Activated CD4-positive, alpha-beta T cell treated with anti-CD3 and anti-CD28 coated beads for 36 hours (primary cell): ENCODE measurements at regions not wholly inside any gene's neighbourhood (a gene's known extent, or its start where the extent isn't known, plus 50 kb on each side); places are given as distances from the start of the nearest gene placed in this dataset.

ENCODE experiments used
- ATAC-seq: fragments of 200-7000 bp; cut with Tn5 transposase; one replicate; pipeline ENCODE4 v1.10.0; 2021; ENCODE audit warnings: mild to moderate bottlenecking, moderate library complexity
- CTCF ChIA-PET: fragments of 350-600 bp; sonication (Branson Sonifier 250); formaldehyde crosslinking; loops from one replicate; lab custom pipeline; 2021; ENCODE audit warnings: antibody characterized with exemption; lab: Charles Lee
- POLR2A ChIA-PET: fragments of 350-600 bp; sonication (Branson Sonifier 250); formaldehyde crosslinking; loops from one replicate; lab custom pipeline; 2021; ENCODE audit warnings: antibody characterized with exemption, inconsistent platforms; lab: Charles Lee
- DNase-seq: peaks from one replicate; pipeline ENCODE4 v3.0.0-alpha.2; 2020
- H3K27ac Mint-ChIP-seq: one replicate; pipeline ENCODE4 v1.8.0; 2021; ENCODE audit warnings: mixed read lengths
- H3K27me3 Mint-ChIP-seq: one replicate; pipeline ENCODE4 v1.8.0; 2021; ENCODE audit warnings: mixed read lengths
- H3K36me3 Mint-ChIP-seq: one replicate; pipeline ENCODE4 v1.8.0; 2021; ENCODE audit warnings: low read depth, mixed read lengths
- H3K4me1 Mint-ChIP-seq: one replicate; pipeline ENCODE4 v1.8.0; 2021; ENCODE audit warnings: mixed read lengths
- H3K4me3 Mint-ChIP-seq: one replicate; pipeline ENCODE4 v1.8.0; 2021; ENCODE audit warnings: mild to moderate bottlenecking, moderate library complexity, mixed read lengths
- H3K9me3 Mint-ChIP-seq: one replicate; pipeline ENCODE4 v1.8.0; 2021; ENCODE audit warnings: low read depth, mixed read lengths
- intact Hi-C, 2 experiments: fragments of 100-400 bp; cut with DNase I in 1 of 2; cut with micrococcal nuclease in 1 of 2; formaldehyde crosslinking; loops; one replicate each; pipeline versions ENCODE4 v1.14.2 to v1.15.1; 2022 to 2024; cut with DNase I, micrococcal nuclease

DNA sequence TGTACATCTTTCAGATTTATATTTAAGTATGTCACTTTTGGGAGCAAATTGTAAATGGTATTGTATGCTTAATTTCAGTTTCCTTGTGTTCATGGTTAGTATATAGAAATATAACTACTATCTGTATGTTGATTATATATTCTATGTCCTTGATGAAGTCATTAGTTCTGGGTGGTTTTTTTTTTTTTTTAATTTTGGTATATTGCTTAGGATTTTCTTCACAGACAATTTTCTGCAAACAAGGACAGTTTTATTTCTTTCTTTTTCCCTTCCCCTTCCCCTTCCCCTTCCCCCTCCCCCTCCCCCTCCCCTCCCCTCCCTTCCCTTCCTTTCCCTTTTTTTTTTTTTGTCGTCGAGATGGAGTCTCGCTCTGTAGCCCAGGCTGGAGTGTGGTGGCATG, 430.0 kb downstream of the TYW1 start:
- H3K9me3 Mint-ChIP-seq = no peaks in the 10 kb centered on the region
- H3K4me1 Mint-ChIP-seq = no peaks in the 10 kb centered on the region
- peaks cover 2% of the 10 kb centered on the region for H3K27me3 Mint-ChIP-seq
- no peak overlapping the region for H3K27ac Mint-ChIP-seq
- DNase-seq (no peak), ATAC-seq (no peak)
- intact Hi-C loops = no loop called here
- H3K36me3 Mint-ChIP-seq = no peaks in the 10 kb centered on the region
- POLR2A ChIA-PET = no interaction called here
- CTCF ChIA-PET = no interaction called here
- no peak overlapping the region for H3K4me3 Mint-ChIP-seq

DNA sequence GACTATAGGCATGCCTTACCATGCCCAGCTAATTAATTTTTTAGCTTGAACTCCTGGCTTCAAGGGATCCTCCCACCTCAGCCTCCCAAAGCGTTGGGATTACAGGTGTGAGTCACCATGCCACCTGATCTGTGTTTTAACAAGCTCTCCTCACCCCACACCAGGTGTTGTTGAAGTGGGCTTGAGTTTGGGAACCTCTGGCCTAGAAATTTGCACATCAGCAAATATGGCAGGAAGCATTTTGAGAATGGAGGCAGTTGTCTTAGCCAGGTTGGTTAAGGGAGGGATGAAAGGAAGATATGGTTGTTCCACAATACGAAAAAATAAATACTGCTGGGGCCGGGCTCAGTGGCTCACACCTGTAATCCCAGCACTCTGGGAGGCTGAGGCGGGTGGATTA, 433.1 kb downstream of the TYW1 start:
- ATAC-seq (no peak), DNase-seq (no peak)
- Mint-ChIP-seq H3K4me1 (no peaks in the 10 kb centered on the region), H3K27ac (no peak overlapping the region), H3K4me3 (no peak overlapping the region), H3K27me3 (peaks cover 2% of the 10 kb centered on the region), H3K36me3 (no peaks in the 10 kb centered on the region), H3K9me3 (peaks cover 7% of the 10 kb centered on the region)
- intact Hi-C loops = no loop called here
- ChIA-PET CTCF (interaction anchor here (0.6 kb wide), 1 partner anchor 1047 kb away, joined by 3 read pairs; no protein-coding TSS in a partner anchor), POLR2A (no interaction called here)

DNA sequence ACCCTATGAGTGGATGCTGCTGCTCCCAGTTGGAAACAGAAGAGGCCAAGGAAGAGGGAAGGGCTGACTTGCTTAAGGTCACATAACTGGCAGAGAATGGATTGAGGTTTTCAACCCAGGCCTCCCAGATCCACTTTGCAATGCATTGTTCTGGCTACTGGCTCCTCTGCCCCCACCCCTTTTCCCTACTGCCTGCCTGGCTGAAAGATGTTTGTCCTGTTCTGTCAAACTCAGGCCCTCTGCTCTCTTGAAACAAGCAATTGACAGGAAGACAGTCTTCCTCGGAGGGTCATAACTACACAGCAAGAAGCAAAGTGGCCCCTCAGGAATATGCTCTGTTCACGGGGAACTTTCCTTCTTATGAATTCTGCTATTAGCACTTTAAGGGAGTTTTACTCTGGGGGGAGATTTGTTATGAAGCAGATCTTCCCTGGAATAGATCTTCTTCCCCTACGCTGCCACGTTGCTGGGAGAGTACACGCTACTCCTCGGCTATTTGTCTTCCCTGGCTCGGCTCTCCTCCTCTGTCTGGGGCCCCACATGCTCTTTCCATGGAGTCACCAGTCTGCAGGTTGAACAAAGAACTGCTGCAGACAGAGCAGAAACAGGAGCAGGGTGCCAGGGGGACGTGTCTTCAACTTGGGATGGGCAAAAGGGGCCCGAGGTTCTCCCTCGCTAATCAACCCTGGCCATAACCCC, 436.1 kb downstream of the TYW1 start:
- DNase-seq (no peak), ATAC-seq (no peak)
- Mint-ChIP-seq H3K36me3 (no peaks in the 10 kb centered on the region), H3K27me3 (peaks cover 2% of the 10 kb centered on the region), H3K9me3 (peaks cover 7% of the 10 kb centered on the region), H3K4me1 (no peaks in the 10 kb centered on the region), H3K4me3 (no peak overlapping the region), H3K27ac (no peak overlapping the region)
- ChIA-PET CTCF (no interaction called here), POLR2A (no interaction called here)
- intact Hi-C loops = no loop called here

DNA sequence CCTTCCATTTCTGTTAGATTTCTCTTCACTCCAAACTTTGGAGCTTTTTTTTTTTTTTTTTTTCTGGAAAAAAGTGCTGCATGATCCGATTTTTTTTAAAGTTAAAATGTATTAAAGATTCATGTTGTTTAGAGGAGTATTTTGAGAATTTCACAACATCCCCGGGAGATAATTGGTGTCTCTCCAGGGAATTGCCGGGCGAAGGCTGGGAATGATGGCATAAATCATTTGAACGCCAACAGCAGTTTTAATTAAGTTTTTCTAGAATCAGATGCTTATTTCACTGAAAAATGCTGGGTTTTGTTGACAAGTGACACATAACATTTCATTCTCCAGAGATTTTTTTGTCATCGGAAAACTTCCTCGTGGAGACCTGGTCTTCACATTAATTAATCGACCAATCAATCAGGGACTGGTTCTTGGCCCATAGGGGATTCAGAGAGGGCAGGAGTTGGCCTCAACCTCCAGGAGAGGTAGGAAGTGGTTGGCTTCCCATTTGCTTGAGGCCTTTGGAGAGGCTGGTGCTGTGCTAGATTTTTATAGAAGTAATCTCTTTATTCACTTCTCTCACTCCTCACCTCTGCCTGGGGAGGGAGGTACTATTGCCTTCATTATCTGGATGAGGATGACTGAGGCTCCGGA, 439.4 kb downstream of the TYW1 start:
- H3K27me3 Mint-ChIP-seq = no peaks in the 10 kb centered on the region
- DNase-seq = no peak
- no peak for ATAC-seq
- CTCF ChIA-PET = no interaction called here
- intact Hi-C loops = no loop called here
- H3K27ac Mint-ChIP-seq = no peak overlapping the region
- peaks cover 7% of the 10 kb centered on the region for H3K9me3 Mint-ChIP-seq
- no peak overlapping the region for H3K4me3 Mint-ChIP-seq
- POLR2A ChIA-PET = no interaction called here
- H3K36me3 Mint-ChIP-seq = no peaks in the 10 kb centered on the region
- no peaks in the 10 kb centered on the region for H3K4me1 Mint-ChIP-seq

DNA sequence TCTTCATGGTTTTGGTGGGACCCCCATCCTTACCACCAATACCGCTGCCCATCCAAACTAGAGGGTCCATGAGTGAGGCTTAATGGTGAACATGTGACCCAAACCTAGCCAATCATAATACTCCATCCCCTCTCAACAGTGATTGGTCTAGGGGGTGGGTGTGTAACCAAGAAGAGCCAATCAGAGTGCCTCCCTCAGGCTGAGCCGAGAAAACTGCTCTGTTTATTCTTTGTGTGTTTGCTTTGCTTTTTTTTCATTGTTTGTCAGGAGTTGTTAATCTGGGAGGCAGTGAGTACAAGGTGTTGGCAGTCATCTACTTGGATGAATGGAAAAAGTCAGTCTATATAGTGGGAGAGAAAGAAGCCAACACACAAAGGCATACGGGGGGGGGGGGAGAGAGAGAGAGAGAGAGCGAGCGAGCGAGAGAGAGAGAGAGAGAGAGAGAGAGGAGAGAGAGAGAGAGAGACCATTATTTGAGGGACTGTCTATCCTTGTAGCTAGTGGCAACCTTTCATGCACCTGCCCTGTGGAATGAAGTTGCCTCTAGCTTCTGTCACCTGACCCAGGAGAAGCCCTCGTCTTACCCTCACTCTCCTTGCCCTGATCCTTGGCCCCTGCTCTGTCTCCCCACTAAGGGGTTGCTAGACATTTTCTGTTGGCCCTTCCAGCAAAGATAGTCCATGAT, 441.7 kb downstream of the TYW1 start:
- Mint-ChIP-seq H3K9me3 (peaks cover 5% of the 10 kb centered on the region), H3K4me1 (no peaks in the 10 kb centered on the region)
- CTCF ChIA-PET = no interaction called here

DNA sequence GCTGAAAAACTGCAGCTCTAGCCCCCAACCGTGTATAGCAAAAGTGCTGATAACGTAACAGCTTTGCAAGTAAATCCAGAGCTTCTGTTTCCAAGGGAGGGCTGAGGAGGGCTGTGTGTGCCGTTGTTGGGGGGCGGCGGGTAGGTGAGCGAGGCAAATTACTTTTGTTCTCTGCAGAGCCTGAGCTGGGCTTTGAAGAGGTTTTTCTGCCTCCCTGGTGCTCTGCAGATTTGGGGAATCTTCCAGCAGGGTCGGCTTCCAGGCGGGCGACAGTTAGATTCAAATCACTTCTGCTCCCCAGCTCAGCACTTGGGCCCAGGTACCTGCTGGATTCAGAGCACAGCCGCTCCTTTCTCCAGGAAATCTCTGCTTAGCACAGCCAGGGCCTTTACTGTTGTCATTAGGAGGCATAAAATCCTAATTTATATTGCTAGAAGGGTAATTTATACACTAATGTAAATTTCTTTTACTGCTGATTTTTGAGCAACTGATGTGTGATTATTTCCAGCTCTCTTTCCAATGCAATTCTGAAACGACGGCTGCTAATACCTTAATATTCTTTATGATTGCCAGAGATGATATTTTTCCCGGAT, 442.4 kb downstream of the TYW1 start:
- ChIA-PET CTCF (interaction anchor here (0.5 kb wide), 1 partner anchor 259 kb away, joined by 3 read pairs; no protein-coding TSS in a partner anchor), POLR2A (no interaction called here)
- Mint-ChIP-seq H3K27me3 (no peaks in the 10 kb centered on the region), H3K27ac (no peak overlapping the region), H3K4me1 (no peaks in the 10 kb centered on the region), H3K36me3 (no peaks in the 10 kb centered on the region), H3K9me3 (peaks cover 2% of the 10 kb centered on the region), H3K4me3 (no peak overlapping the region)
- intact Hi-C loops = no loop called here
- DNase-seq (no peak), ATAC-seq (no peak)

More for the DNA sequence above, 441.7 kb downstream of the TYW1 start:
- ATAC-seq = no peak
- intact Hi-C loops = no loop called here
- POLR2A ChIA-PET = no interaction called here
- H3K36me3 Mint-ChIP-seq = no peaks in the 10 kb centered on the region
- H3K4me3 Mint-ChIP-seq = no peak overlapping the region
- H3K27ac Mint-ChIP-seq = no peak overlapping the region
- DNase-seq = no peak
- H3K27me3 Mint-ChIP-seq = no peaks in the 10 kb centered on the region

DNA sequence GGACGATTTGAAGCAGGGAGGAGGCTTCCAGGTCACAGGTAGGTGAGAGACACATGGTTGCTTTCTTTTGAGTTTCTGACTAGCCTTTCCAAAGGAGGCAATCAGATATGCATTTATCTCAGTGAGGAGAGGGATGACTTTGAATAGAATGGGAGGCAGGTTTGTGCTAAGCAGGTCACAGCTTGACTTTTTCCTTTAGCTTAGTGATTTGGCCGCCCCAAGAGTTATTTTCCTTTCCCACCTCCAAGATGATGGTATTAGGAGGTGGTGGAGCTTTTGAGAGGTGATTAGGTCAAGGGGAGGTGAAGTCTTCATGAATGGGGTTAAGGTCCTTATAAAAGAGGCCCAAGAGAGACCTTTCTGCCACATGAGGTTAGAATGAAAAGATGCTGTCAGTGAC, 443.7 kb downstream of the TYW1 start:
- ATAC-seq = no peak
- ChIA-PET POLR2A (no interaction called here), CTCF (no interaction called here)
- no peak for DNase-seq
- Mint-ChIP-seq H3K4me3 (no peak overlapping the region), H3K27ac (no peak overlapping the region), H3K9me3 (no peaks in the 10 kb centered on the region), H3K27me3 (no peaks in the 10 kb centered on the region), H3K4me1 (no peaks in the 10 kb centered on the region), H3K36me3 (no peaks in the 10 kb centered on the region)
- intact Hi-C loops = no loop called here

DNA sequence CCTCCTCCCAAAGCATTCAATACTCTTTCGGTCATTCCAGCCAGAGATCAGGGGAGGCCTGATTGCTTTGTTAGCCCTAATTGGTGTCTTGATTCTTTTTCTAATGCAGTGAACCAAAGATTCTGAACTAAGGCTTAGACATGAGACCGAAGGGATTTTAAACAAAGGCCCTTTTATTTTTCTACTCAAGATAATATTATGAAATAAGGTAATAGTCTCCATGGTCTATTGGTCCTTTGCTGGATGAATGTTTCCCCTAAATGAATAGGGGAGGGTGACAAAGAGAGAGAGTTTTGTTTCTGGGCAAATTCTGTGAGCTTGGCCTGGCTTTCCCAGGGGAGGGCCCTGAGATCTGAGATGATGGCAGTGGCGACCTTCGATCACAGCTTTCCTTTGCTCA, 449.1 kb downstream of the TYW1 start:
- ChIA-PET POLR2A (no interaction called here), CTCF (no interaction called here)
- no peak for DNase-seq
- Mint-ChIP-seq H3K36me3 (no peaks in the 10 kb centered on the region), H3K9me3 (peaks cover 4% of the 10 kb centered on the region), H3K27me3 (no peaks in the 10 kb centered on the region), H3K4me3 (no peak overlapping the region), H3K4me1 (no peaks in the 10 kb centered on the region), H3K27ac (no peak overlapping the region)
- ATAC-seq = no peak
- intact Hi-C loops = no loop called here

DNA sequence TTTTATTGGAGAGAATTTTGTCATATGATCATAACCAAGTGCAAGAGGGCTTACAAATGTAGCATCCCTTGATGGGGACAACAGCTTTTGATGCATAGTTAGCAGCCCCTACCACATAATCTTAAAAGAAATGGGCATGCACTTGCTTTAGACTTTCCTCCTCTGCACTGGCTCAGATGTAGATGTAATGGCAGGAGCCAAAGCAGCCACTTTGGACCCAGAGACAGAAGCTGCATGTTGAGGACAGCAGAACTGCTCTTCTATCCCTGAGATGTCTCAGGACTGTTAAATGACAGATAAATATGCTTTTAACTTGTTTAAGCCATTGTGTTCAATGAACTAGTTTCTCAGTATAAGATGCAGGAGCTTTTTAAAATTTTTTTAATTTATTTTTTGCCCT, 450.7 kb downstream of the TYW1 start:
- CTCF ChIA-PET = no interaction called here
- H3K36me3 Mint-ChIP-seq = no peaks in the 10 kb centered on the region
- no peak overlapping the region for H3K4me3 Mint-ChIP-seq
- no peak overlapping the region for H3K27ac Mint-ChIP-seq
- no peaks in the 10 kb centered on the region for H3K4me1 Mint-ChIP-seq
- ATAC-seq (no peak), DNase-seq (no peak)
- intact Hi-C loops = no loop called here
- H3K9me3 Mint-ChIP-seq = peaks cover 4% of the 10 kb centered on the region
- no peaks in the 10 kb centered on the region for H3K27me3 Mint-ChIP-seq
- POLR2A ChIA-PET = no interaction called here

DNA sequence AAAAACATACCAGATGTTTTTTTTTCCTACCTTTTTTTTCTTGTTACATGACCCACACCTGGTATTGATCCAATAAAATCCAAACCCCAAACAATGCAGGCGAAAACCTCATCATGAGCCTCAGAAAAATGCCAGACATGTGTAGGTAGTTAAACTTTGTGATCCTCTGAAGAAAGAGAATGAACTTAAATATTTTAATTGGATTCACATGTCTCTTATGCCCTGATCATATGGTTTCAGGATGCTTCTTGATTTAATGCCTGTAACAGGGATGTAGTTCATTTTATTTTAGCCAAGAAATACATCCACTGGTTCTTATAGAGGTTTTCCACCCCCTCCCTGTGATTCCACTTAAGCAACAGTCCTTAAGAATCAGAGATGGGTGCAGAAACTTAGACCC, 451.6 kb downstream of the TYW1 start:
- POLR2A ChIA-PET = no interaction called here
- Mint-ChIP-seq H3K36me3 (no peaks in the 10 kb centered on the region), H3K27me3 (no peaks in the 10 kb centered on the region), H3K4me1 (no peaks in the 10 kb centered on the region), H3K9me3 (peaks cover 4% of the 10 kb centered on the region), H3K27ac (no peak overlapping the region), H3K4me3 (no peak overlapping the region)
- DNase-seq (no peak), ATAC-seq (no peak)
- intact Hi-C loops = no loop called here
- CTCF ChIA-PET = no interaction called here

DNA sequence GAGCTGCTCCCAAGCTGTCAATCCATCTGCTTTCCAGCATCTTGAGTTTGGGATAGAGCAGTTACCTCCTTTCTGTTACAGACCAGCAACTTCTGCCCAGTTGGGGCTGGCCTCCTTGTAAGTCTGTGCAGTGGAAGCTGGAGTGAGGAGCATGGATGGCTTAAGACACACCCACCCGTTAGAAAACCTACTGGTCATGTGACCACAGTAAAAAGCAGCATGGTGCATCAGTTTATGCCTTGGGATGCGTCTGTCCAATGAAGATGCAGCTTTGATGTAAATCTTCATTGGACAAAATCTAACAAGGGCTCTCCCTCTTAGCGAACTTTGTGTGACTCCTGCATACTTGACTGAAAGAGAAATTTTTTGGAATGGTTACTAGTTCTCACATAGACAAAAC, 453.5 kb downstream of the TYW1 start:
- Mint-ChIP-seq H3K27ac (no peak overlapping the region), H3K36me3 (no peaks in the 10 kb centered on the region), H3K4me3 (no peak overlapping the region), H3K9me3 (peaks cover 4% of the 10 kb centered on the region), H3K4me1 (no peaks in the 10 kb centered on the region), H3K27me3 (no peaks in the 10 kb centered on the region)
- POLR2A ChIA-PET = no interaction called here
- intact Hi-C loops = no loop called here
- CTCF ChIA-PET = interaction anchor here (0.6 kb wide), 1 partner anchor 756 kb away, joined by 3 read pairs; no protein-coding TSS in a partner anchor
- no peak for ATAC-seq
- DNase-seq = no peak

DNA sequence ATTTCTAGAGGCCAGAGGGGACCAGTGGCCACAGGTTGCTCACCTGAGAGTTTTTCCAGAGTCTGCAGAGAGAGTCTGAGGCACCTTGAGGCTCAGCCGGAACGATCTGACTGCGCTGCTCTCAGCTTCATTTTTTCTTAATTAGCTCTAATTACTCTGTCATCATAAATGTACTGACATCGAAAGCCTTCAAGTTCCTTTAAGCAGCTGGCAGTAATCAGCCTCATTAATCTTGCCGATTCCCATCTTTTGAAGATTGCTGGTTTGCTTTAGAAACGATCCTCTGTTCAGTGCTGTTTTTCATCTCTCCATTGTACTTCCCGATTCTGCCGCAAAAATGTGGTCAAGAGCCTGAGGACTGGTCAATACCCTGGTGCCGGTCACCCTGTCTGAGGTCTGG, 454.7 kb downstream of the TYW1 start:
- Mint-ChIP-seq H3K27me3 (no peaks in the 10 kb centered on the region), H3K27ac (no peak overlapping the region), H3K4me1 (no peaks in the 10 kb centered on the region), H3K4me3 (no peak overlapping the region), H3K9me3 (peaks cover 4% of the 10 kb centered on the region), H3K36me3 (no peaks in the 10 kb centered on the region)
- ChIA-PET POLR2A (no interaction called here), CTCF (no interaction called here)
- no peak for ATAC-seq
- intact Hi-C loops = no loop called here
- DNase-seq = no peak
